OCI-LY1 (cell line): ENCODE measurements at regions not wholly inside any gene's neighbourhood (a gene's known extent, or its start where the extent isn't known, plus 50 kb on each side); places are given as distances from the start of the nearest gene placed in this dataset.

Source experiments
- EZH2 ChIP-seq: fragments of 200-600 bp; sonication (generic), shearing (Covaris generic); IDR thresholded peaks from 2 replicates; pipeline ENCODE4 v1.8.0; 2017; ENCODE audit warnings: borderline replicate concordance, mixed run types, mild to moderate bottlenecking, antibody characterized with exemption, low read length, moderate library complexity, mixed read lengths
- TF ChIP-seq, protein P1 (sequence below): fragments of 200-600 bp; sonication (generic), shearing (Covaris generic); IDR thresholded peaks from 2 replicates; pipeline ENCODE4 v1.5.1; 2017; ENCODE audit warnings: mild to moderate bottlenecking, antibody characterized with exemption, low read length, moderate library complexity, mixed read lengths

DNA sequence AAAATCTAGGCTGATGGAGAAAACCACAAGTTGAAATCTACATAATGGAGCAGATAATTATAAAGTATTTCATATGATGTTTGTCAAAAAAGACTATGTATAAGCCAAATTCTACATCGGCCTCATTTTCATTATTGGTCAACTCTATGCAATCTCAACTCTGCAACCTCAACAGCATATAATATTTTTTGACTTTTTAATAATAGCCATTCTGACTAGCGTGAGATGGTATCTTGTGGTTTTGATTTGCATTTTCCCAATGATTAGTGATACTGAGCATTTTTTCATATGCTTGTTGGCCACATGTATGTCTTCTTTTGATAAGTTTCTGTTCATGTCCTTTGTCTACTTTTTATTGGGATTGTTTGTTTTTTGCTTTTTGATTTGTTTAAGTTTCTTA lies 496.1 kb upstream of the SLC39A10 start:
- TF ChIP-seq, protein P1, sequence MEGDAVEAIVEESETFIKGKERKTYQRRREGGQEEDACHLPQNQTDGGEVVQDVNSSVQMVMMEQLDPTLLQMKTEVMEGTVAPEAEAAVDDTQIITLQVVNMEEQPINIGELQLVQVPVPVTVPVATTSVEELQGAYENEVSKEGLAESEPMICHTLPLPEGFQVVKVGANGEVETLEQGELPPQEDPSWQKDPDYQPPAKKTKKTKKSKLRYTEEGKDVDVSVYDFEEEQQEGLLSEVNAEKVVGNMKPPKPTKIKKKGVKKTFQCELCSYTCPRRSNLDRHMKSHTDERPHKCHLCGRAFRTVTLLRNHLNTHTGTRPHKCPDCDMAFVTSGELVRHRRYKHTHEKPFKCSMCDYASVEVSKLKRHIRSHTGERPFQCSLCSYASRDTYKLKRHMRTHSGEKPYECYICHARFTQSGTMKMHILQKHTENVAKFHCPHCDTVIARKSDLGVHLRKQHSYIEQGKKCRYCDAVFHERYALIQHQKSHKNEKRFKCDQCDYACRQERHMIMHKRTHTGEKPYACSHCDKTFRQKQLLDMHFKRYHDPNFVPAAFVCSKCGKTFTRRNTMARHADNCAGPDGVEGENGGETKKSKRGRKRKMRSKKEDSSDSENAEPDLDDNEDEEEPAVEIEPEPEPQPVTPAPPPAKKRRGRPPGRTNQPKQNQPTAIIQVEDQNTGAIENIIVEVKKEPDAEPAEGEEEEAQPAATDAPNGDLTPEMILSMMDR, result no peak
- TF ChIP-seq EZH2, result no peak
